Endothelial cell of umbilical vein (primary cell): ENCODE measurements at regions not wholly inside any gene's neighbourhood (a gene's known extent, or its start where the extent isn't known, plus 50 kb on each side); places are given as distances from the start of the nearest gene placed in this dataset.

ENCODE experiments used
- BruUV-seq: library from RNA; stranded (reverse); fragments of 400-500 nt; replicated peaks from 2 replicates; lab custom pipeline; 2021; lab: Mats Ljungman, UMichigan
- CTCF ChIA-PET: fragments of 300-600, 350-600 bp; sonication (Branson Sonifier 250); formaldehyde crosslinking; loops from one replicate; lab custom pipeline; 2021; ENCODE audit warnings: antibody characterized with exemption, inconsistent platforms; lab: Charles Lee
- POLR2A ChIA-PET: fragments of 300-600, 350-600 bp; sonication (Branson Sonifier 250); formaldehyde crosslinking; loops from one replicate; lab custom pipeline; 2021; ENCODE audit warnings: antibody characterized with exemption, inconsistent platforms; lab: Charles Lee
- DNase-seq: peaks from one replicate; pipeline ENCODE4 v3.0.0-alpha.2; 2011; ENCODE audit warnings: low read depth, low spot score
- FAIRE-seq: peaks from 2 replicates; lab custom pipeline; 2011; peaks lifted over from hg19 to GRCh38; lab: Jason Lieb, UNC
- H2AFZ ChIP-seq: 2 replicates; pipeline ENCODE4 v1.6.0; 2012; ENCODE audit warnings: low read depth, low read length, control low read depth, inconsistent platforms
- H3K27ac ChIP-seq: 2 replicates; pipeline ENCODE4 v1.5.1; 2011; ENCODE audit warnings: low read depth, mild to moderate bottlenecking, control low read depth, low read length, moderate library complexity; ENCODE audit not compliant: insufficient read depth
- H3K27me3 ChIP-seq, 2 experiments: 2 replicates each; pipeline versions ENCODE4 v1.6.0 to v1.6.1; 2011; ENCODE audit warnings: low read length in 2 of 2, mixed read lengths in 1 of 2; ENCODE audit not compliant: control insufficient read depth in 2 of 2, insufficient read depth in 2 of 2
- H3K36me3 ChIP-seq, 2 experiments: 2 replicates in 1 of 2; 3 replicates in 1 of 2; pipeline ENCODE4 v1.5.1; 2011; ENCODE audit warnings: low read length in 2 of 2, mild to moderate bottlenecking in 1 of 2, moderate library complexity in 1 of 2; ENCODE audit not compliant: control insufficient read depth in 2 of 2, insufficient read depth in 2 of 2; ENCODE audit errors: extremely low read depth in 1 of 2
- H3K4me1 ChIP-seq: 3 replicates; pipeline ENCODE4 v1.5.1; 2011; ENCODE audit warnings: mild to moderate bottlenecking, low read length; ENCODE audit not compliant: control insufficient read depth, insufficient read depth; ENCODE audit errors: extremely low read depth
- H3K4me2 ChIP-seq: 2 replicates; pipeline ENCODE4 v1.6.1; 2011; ENCODE audit warnings: low read length, control low read depth, mixed read lengths; ENCODE audit not compliant: insufficient read depth
- H3K4me3 ChIP-seq, 3 experiments: fragments of 200-600 bp in 1 of 3; sonication (generic), shearing (Covaris generic) in 1 of 3; replicated peaks in 1 of 3; 2 replicates each; pipeline ENCODE4 v1.5.1; 2011 to 2016; ENCODE audit warnings: control low read depth in 3 of 3, low read length in 3 of 3, mild to moderate bottlenecking in 2 of 3, inconsistent platforms in 1 of 3, low read depth in 1 of 3, moderate library complexity in 1 of 3; ENCODE audit not compliant: insufficient read depth in 1 of 3
- H3K79me2 ChIP-seq: 2 replicates; pipeline ENCODE4 v1.6.0; 2012; ENCODE audit warnings: low read length, inconsistent platforms; ENCODE audit not compliant: control insufficient read depth, insufficient read depth
- H3K9ac ChIP-seq: replicated peaks from 2 replicates; pipeline ENCODE3; 2011; ENCODE audit warnings: low read length, control low read depth; ENCODE audit not compliant: insufficient read depth; ENCODE audit errors: extremely low read depth
- H3K9me1 ChIP-seq: replicated peaks from 3 replicates; pipeline ENCODE4 v1.6.0; 2011; ENCODE audit warnings: mild to moderate bottlenecking, low read length; ENCODE audit not compliant: control insufficient read depth, insufficient read depth; ENCODE audit errors: extremely low read depth
- H3K9me3 ChIP-seq: replicated peaks from 2 replicates; pipeline ENCODE4 v1.5.1; 2012; ENCODE audit warnings: low read length, inconsistent platforms; ENCODE audit not compliant: control insufficient read depth, insufficient read depth
- H4K20me1 ChIP-seq: replicated peaks from 2 replicates; pipeline ENCODE3; 2011; ENCODE audit warnings: mild to moderate bottlenecking, low read length; ENCODE audit not compliant: control insufficient read depth, insufficient read depth; ENCODE audit errors: extremely low read depth
- CTCF ChIP-seq, 2 donors: IDR thresholded peaks; 1 replicate in 1 of 2; 2 replicates in 1 of 2; pipeline ENCODE4 v1.5.1; 2011; ENCODE audit warnings: low read length in 2 of 2, mild to moderate bottlenecking in 2 of 2, moderate library complexity in 2 of 2, control low read depth in 1 of 2, inconsistent platforms in 1 of 2, low read depth in 1 of 2; ENCODE audit not compliant: insufficient read depth in 1 of 2; ENCODE audit errors: extremely low read depth in 1 of 2
- EZH2 ChIP-seq: IDR thresholded peaks from 2 replicates; pipeline ENCODE4 v1.6.1; 2012; ENCODE audit warnings: borderline replicate concordance, low read depth, mild to moderate bottlenecking, moderate library complexity, low read length, inconsistent platforms; ENCODE audit not compliant: severe bottlenecking
- FOS ChIP-seq: IDR thresholded peaks from 2 replicates; pipeline ENCODE4 v1.6.1; 2011; ENCODE audit warnings: mild to moderate bottlenecking, low read length, moderate library complexity, borderline replicate concordance; ENCODE audit not compliant: insufficient read depth
- GATA2 ChIP-seq: IDR thresholded peaks from 2 replicates; pipeline ENCODE4 v1.7.0; 2011; ENCODE audit warnings: low read depth, mild to moderate bottlenecking, moderate library complexity, mixed read lengths, low read length; ENCODE audit not compliant: insufficient read length, insufficient read depth
- JUN ChIP-seq: IDR thresholded peaks from 2 replicates; pipeline ENCODE4 v1.6.1; 2011; ENCODE audit warnings: borderline replicate concordance, low read depth; ENCODE audit not compliant: insufficient read length, insufficient read depth
- MAX ChIP-seq: IDR thresholded peaks from 2 replicates; pipeline ENCODE4 v1.6.1; 2011; ENCODE audit not compliant: insufficient read depth, insufficient read length
- MYC ChIP-seq: IDR thresholded peaks from one replicate; pipeline ENCODE4 v1.6.1; 2011; ENCODE audit warnings: mild to moderate bottlenecking, low read depth, low read length
- POLR2A ChIP-seq: IDR thresholded peaks from 2 replicates; pipeline ENCODE4 v1.6.1; 2012; ENCODE audit warnings: low read depth, mild to moderate bottlenecking, control low read depth, low read length
- POLR2AphosphoS5 ChIP-seq: IDR thresholded peaks from 2 replicates; pipeline ENCODE4 v1.6.1; 2012; ENCODE audit warnings: low read depth, mild to moderate bottlenecking, control low read depth, low read length, moderate library complexity; ENCODE audit not compliant: insufficient read depth
- dilution Hi-C: fragments of 300-500 bp; cut with MboI; formaldehyde crosslinking; loops from one replicate; pipeline ENCODE4 v1.15.0; 2019; ENCODE audit warnings: low sequenced_read_pairs; ENCODE audit not compliant: extremely low pct_ligation_motif_present
- intact Hi-C: fragments of 100-400 bp; cut with micrococcal nuclease; formaldehyde crosslinking; loops from one replicate; pipeline ENCODE4 v1.10.0; 2022

GRCh38 chr1:189764391-189765320 is 713.0 kb downstream of the BRINP3 start:
- CTCF ChIA-PET: no interaction called here
- no TSS peak for BruUV-seq
- Histone ChIP-seq H3K79me2 (no peaks in the 10 kb centered on the region), H3K36me3 (no peaks in the 10 kb centered on the region), H3K4me3 (no peak overlapping the region), H3K27ac (no peak overlapping the region), H3K27me3 (no peaks in the 10 kb centered on the region), H3K4me2 (no peak overlapping the region), H2AFZ (no peak overlapping the region), H4K20me1 (no peaks in the 10 kb centered on the region), H3K9me3 (no peaks in the 10 kb centered on the region), H3K9ac (no peak overlapping the region), H3K4me1 (no peaks in the 10 kb centered on the region), H3K9me1 (no peaks in the 10 kb centered on the region)
- TF ChIP-seq EZH2 (no peak), FOS (no peak), POLR2AphosphoS5 (no peak), MAX (no peak), GATA2 (no peak), JUN (no peak), MYC (no peak), POLR2A (no peak), CTCF (IDR thresholded peaks at IDR 0.05; ENCODE audit: extremely low read depth in 1 of 2, insufficient read depth in 1 of 2, low read depth in 1 of 2, low read length in 2 of 2) (no peak)
- intact Hi-C loops (no loop called here), dilution Hi-C loops (no loop called here)
- POLR2A ChIA-PET: no interaction called here
- FAIRE-seq: no peak
- no peak for DNase-seq
